ENCODE measurements at regions not wholly inside any gene's neighbourhood (a gene's known extent, or its start where the extent isn't known, plus 50 kb on each side); places are given as distances from the start of the nearest gene placed in this dataset.

- intact Hi-C loops (cut with DNase I) = no loop called here
- DNase-seq (no peak), FAIRE-seq (no peak), ATAC-seq (no peak)
- Histone ChIP-seq H3K9me3 (no peaks in the 10 kb centered on the region), H3K4me1 (no peaks in the 10 kb centered on the region), H3K27ac (no peak overlapping the region), H3K27me3 (no peaks in the 10 kb centered on the region), H3K36me3 (no peaks in the 10 kb centered on the region), H3K4me3 (no peak overlapping the region)
- TF ChIP-seq CTCF (IDR thresholded peaks at IDR 0.05) = no peak
These were observed 2135.4 kb downstream of the MRPL39 start for GRCh38 chr21:23471877-23472276.

GRCh38 chr21:23463365-23463764 is 2143.9 kb downstream of the MRPL39 start:
- 38 to 43% methylated on average over 1 of the region's 1 CpG for WGBS, 2 donors
- no peak overlapping the region for H3K27ac ChIP-seq
- no peak for TF ChIP-seq CTCF (IDR thresholded peaks at IDR 0.05)
- no peaks in the 10 kb centered on the region for H3K27me3 ChIP-seq
- DNase-seq (no peak), FAIRE-seq (no peak), ATAC-seq (no peak)
- no peak overlapping the region for H3K4me3 ChIP-seq
- intact Hi-C loops (cut with DNase I) = no loop called here
- H3K36me3 ChIP-seq = no peaks in the 10 kb centered on the region
- no peaks in the 10 kb centered on the region for H3K9me3 ChIP-seq
- no peaks in the 10 kb centered on the region for H3K4me1 ChIP-seq

GRCh38 chr21:23455676-23456075 is 2151.6 kb downstream of the MRPL39 start:
- Histone ChIP-seq H3K4me1 (no peaks in the 10 kb centered on the region), H3K27me3 (no peaks in the 10 kb centered on the region), H3K27ac (no peak overlapping the region), H3K36me3 (no peaks in the 10 kb centered on the region), H3K4me3 (no peak overlapping the region), H3K9me3 (no peaks in the 10 kb centered on the region)
- no peak for TF ChIP-seq CTCF (IDR thresholded peaks at IDR 0.05)
- 34 to 45% methylated on average over 4 of the region's 4 CpGs for WGBS, 2 donors
- intact Hi-C loops (cut with DNase I) = no loop called here
- ATAC-seq (no peak), FAIRE-seq (no peak), DNase-seq (no peak)

- H3K27ac ChIP-seq = no peak overlapping the region
- H3K4me3 ChIP-seq = no peak overlapping the region
- peak in 5 of 6 donors; percentile 4 to 34 (median 21) for DNase-seq
- H3K36me3 ChIP-seq = no peaks in the 10 kb centered on the region
- H3K27me3 ChIP-seq = no peaks in the 10 kb centered on the region
- TF ChIP-seq CTCF (IDR thresholded peaks at IDR 0.05) = no peak
- 26 to 32% methylated on average over 19 of the region's 19 CpGs for WGBS, 2 donors
- H3K4me1 ChIP-seq = no peaks in the 10 kb centered on the region
- no peaks in the 10 kb centered on the region for H3K9me3 ChIP-seq
- intact Hi-C loops (cut with DNase I) = no loop called here
- FAIRE-seq = no peak
- peak in 2 of 4 donors; percentile 59 to 70 for ATAC-seq
These were observed 2154.7 kb downstream of the MRPL39 start for GRCh38 chr21:23452384-23453083.

- intact Hi-C loops (cut with DNase I) = no loop called here
- Histone ChIP-seq H3K27ac (no peak overlapping the region), H3K9me3 (no peaks in the 10 kb centered on the region), H3K4me3 (no peak overlapping the region), H3K4me1 (no peaks in the 10 kb centered on the region), H3K36me3 (no peaks in the 10 kb centered on the region), H3K27me3 (no peaks in the 10 kb centered on the region)
- WGBS, 2 donors = 32 to 42% methylated on average over 1 of the region's 1 CpG
- TF ChIP-seq CTCF (IDR thresholded peaks at IDR 0.05) = no peak
- FAIRE-seq (no peak), DNase-seq (no peak), ATAC-seq (no peak)
These were observed 2162.0 kb downstream of the MRPL39 start for GRCh38 chr21:23445307-23445706.

Measured in pancreas (tissue), 10 donors.